GM04503 (cell line): ENCODE measurements at regions not wholly inside any gene's neighbourhood (a gene's known extent, or its start where the extent isn't known, plus 50 kb on each side); places are given as distances from the start of the nearest gene placed in this dataset.

ENCODE experiments used
- DNase-seq: peaks from one replicate; pipeline ENCODE4 v3.0.0-alpha.2; 2012; ENCODE audit warnings: low read depth

DNA sequence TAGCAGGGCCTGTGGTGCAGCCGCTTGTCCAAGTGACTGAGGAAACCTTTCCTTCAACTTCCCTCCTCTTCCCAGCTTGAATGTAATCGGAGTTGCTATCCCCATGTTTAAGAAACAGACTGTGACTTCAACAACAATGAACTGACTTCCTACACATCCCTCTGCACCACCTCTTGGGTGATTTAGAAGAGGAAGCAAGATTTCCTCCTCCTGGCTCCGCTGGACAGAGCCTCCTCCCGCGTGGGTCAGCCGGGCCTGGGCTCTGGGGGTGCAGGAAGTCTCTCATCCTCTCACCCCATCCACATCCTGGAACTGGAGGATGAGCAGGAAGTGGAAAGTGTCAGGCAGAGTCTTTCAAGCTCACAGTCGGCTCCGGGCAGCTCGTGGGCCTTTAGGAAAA is 84.3 kb downstream of the GATA6 start:
- DNase-seq, result no peak

DNA sequence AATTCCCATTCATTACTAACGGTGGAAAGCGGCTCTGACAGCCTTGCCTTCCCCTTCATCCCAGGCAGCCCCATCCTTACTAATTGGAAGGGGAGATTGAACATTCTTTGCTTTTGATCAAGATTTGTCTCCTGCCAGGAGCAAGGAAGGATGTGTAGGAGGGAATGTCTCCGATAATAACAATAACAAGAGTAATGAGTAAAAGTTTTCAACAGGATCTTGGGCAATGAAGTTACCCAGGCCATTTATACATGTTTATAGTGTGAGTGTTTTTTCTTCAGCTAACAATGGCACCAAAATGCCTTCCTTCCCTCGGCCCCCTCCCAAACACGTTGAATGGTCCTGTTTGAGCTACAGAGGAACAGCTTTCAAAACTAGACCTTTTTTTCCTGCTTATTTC is 83.8 kb downstream of the GATA6 start:
- DNase-seq, result no peak
